Ovary (tissue), 7 donors: ENCODE measurements at regions not wholly inside any gene's neighbourhood (a gene's known extent, or its start where the extent isn't known, plus 50 kb on each side); places are given as distances from the start of the nearest gene placed in this dataset.

ENCODE experiments used
- DNase-seq, 5 donors: peaks; one replicate each; pipeline ENCODE4 v3.0.0-alpha.2; 2019 to 2020
- H3K27ac ChIP-seq, 2 donors: fragments of 200-600 bp; one replicate each; pipeline versions ENCODE4 v1.5.1 to v1.8.0; 2019 to 2022
- H3K27me3 ChIP-seq: fragments of 200-600 bp; one replicate; pipeline ENCODE4 v1.8.0; 2022
- H3K36me3 ChIP-seq: fragments of 200-600 bp; sonication (generic); one replicate; pipeline ENCODE4 v1.5.1; 2019
- H3K4me1 ChIP-seq: one replicate; pipeline ENCODE4 v1.8.1; 2013; ENCODE audit warnings: mild to moderate bottlenecking, moderate library complexity; ENCODE audit not compliant: insufficient read depth
- H3K4me3 ChIP-seq: fragments of 200-600 bp; sonication (generic); one replicate; pipeline ENCODE4 v1.5.1; 2017
- H3K9me3 ChIP-seq, 2 donors: fragments of 200-600 bp in 1 of 2; sonication (generic) in 1 of 2; one replicate each; pipeline versions ENCODE4 v1.5.1 to v1.8.1; 2013 to 2019; ENCODE audit warnings: mild to moderate bottlenecking in 1 of 2, moderate library complexity in 1 of 2
- EP300 ChIP-seq: sonication (generic); formaldehyde crosslinking; IDR thresholded peaks from one replicate; pipeline ENCODE4 v1.6.1; 2017; ENCODE audit warnings: antibody characterized with exemption
- POLR2A ChIP-seq: fragments of 450-650 bp; IDR thresholded peaks from one replicate; pipeline ENCODE4 v1.6.1; 2017; ENCODE audit warnings: antibody characterized with exemption, mild to moderate bottlenecking, moderate library complexity
- WGBS, 3 donors: extraction: QIAGEN DNeasy Blood & Tissue Kit in 1 of 3; methylation state at CpG; one replicate each; pipeline versions ENCODE4 v1.1.5 to v1.1.7; 2013 to 2017; 5-methylcytosine and 5-hydroxymethylcytosine counted together
- intact Hi-C, 4 donors: fragments of 100-400 bp; cut with DNase I; formaldehyde crosslinking; loops; one replicate each; pipeline versions ENCODE4 v1.11.0 to v1.15.1; 2022 to 2023
- TF ChIP-seq, protein P1 (sequence below), 3 donors: fragments of 450-650 bp in 2 of 3; fragments of 200-600 bp in 1 of 3; IDR thresholded peaks; one replicate each; pipeline versions ENCODE4 v1.5.1 to v1.8.0; 2016 to 2022; ENCODE audit warnings: antibody characterized with exemption in 3 of 3, mild to moderate bottlenecking in 1 of 3
- donor health status: DM: no; HTN: no; CAD: no; lungs with moderate emphysema.
- donor health status: DM: no; HTN: no; CAD: no.
- donor health status: Bipolar disorder and iron deficiency.
- donor health status: DM: no; HTN: no; CAD: no.
- donor health status: DM: yes; HTN: yes; CAD: no.

GRCh38 chr1:4023678-4024077 is 123.6 kb upstream of the C1orf174 start:
- no peaks in the 10 kb centered on the region for H3K4me1 ChIP-seq
- no peak overlapping the region for H3K4me3 ChIP-seq
- H3K36me3 ChIP-seq, result no peaks in the 10 kb centered on the region
- H3K9me3 ChIP-seq, result no peaks in the 10 kb centered on the region
- intact Hi-C loops, result no loop called here
- TF ChIP-seq POLR2A (no peak), EP300 (no peak)
- TF ChIP-seq, protein P1, sequence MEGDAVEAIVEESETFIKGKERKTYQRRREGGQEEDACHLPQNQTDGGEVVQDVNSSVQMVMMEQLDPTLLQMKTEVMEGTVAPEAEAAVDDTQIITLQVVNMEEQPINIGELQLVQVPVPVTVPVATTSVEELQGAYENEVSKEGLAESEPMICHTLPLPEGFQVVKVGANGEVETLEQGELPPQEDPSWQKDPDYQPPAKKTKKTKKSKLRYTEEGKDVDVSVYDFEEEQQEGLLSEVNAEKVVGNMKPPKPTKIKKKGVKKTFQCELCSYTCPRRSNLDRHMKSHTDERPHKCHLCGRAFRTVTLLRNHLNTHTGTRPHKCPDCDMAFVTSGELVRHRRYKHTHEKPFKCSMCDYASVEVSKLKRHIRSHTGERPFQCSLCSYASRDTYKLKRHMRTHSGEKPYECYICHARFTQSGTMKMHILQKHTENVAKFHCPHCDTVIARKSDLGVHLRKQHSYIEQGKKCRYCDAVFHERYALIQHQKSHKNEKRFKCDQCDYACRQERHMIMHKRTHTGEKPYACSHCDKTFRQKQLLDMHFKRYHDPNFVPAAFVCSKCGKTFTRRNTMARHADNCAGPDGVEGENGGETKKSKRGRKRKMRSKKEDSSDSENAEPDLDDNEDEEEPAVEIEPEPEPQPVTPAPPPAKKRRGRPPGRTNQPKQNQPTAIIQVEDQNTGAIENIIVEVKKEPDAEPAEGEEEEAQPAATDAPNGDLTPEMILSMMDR (IDR thresholded peaks at IDR 0.05), result no peak
- no peaks in the 10 kb centered on the region for H3K27me3 ChIP-seq
- no peak overlapping the region for H3K27ac ChIP-seq
- no peak for DNase-seq
- 68 to 85% (median 82%) methylated on average over 5 of the region's 5 CpGs for WGBS, 3 donors

GRCh38 chr1:4024811-4025210 is 124.7 kb upstream of the C1orf174 start:
- Histone ChIP-seq H3K4me3 (no peak overlapping the region), H3K4me1 (no peaks in the 10 kb centered on the region), H3K27ac (no peak overlapping the region), H3K27me3 (no peaks in the 10 kb centered on the region), H3K36me3 (no peaks in the 10 kb centered on the region), H3K9me3 (no peaks in the 10 kb centered on the region)
- TF ChIP-seq POLR2A (no peak), EP300 (no peak)
- TF ChIP-seq, protein P1 (IDR thresholded peaks at IDR 0.05), result no peak
- DNase-seq, result no peak
- intact Hi-C loops, result no loop called here

DNA sequence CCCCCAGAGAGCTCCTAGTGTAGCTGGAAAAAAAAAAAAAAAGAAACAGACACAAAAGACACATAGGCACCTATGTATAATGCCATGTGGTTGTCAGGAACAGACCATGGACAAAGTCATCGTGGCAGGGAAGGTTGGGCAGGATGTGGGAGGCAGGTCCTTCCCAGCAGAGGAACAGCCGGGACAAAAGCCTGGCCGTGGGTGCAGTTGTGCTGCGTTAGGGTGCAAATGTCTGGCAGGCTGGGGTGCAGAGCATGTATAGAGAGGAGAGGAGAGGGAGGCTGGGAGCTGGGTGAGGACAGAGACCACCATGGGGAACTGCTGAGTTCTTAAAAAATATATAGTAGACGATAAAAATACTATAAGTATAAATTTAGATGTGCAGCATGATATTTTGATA is 125.7 kb upstream of the C1orf174 start:
- intact Hi-C loops, result no loop called here

GRCh38 chr1:4027008-4027407 is 126.9 kb upstream of the C1orf174 start:
- Histone ChIP-seq H3K9me3 (no peaks in the 10 kb centered on the region), H3K36me3 (no peaks in the 10 kb centered on the region), H3K27me3 (no peaks in the 10 kb centered on the region), H3K4me1 (no peaks in the 10 kb centered on the region), H3K27ac (no peak overlapping the region), H3K4me3 (no peak overlapping the region)
- TF ChIP-seq, protein P1 (IDR thresholded peaks at IDR 0.05), result no peak
- TF ChIP-seq EP300 (no peak), POLR2A (no peak)
- intact Hi-C loops, result no loop called here
- no peak for DNase-seq
- 58 to 61% (median 59%) methylated on average over 11 of the region's 11 CpGs for WGBS, 3 donors

More for the DNA sequence above, 125.7 kb upstream of the C1orf174 start:
- Histone ChIP-seq H3K4me3 (no peak overlapping the region), H3K4me1 (no peaks in the 10 kb centered on the region), H3K36me3 (no peaks in the 10 kb centered on the region), H3K27me3 (no peaks in the 10 kb centered on the region), H3K27ac (no peak overlapping the region), H3K9me3 (no peaks in the 10 kb centered on the region)
- no peak for TF ChIP-seq EP300
- no peak for TF ChIP-seq POLR2A
- TF ChIP-seq, protein P1 (IDR thresholded peaks at IDR 0.05), result no peak
- no peak for DNase-seq
- 66 to 78% (median 73%) methylated on average over 5 of the region's 5 CpGs for WGBS, 3 donors
